ENCODE measurements at regions not wholly inside any gene's neighbourhood (a gene's known extent, or its start where the extent isn't known, plus 50 kb on each side); places are given as distances from the start of the nearest gene placed in this dataset.
"Not testable (repeated sequence)": the region's sequence is repeated elsewhere in the genome, so short reads cannot be mapped to it uniquely, and the experiment has no call there.

DNA sequence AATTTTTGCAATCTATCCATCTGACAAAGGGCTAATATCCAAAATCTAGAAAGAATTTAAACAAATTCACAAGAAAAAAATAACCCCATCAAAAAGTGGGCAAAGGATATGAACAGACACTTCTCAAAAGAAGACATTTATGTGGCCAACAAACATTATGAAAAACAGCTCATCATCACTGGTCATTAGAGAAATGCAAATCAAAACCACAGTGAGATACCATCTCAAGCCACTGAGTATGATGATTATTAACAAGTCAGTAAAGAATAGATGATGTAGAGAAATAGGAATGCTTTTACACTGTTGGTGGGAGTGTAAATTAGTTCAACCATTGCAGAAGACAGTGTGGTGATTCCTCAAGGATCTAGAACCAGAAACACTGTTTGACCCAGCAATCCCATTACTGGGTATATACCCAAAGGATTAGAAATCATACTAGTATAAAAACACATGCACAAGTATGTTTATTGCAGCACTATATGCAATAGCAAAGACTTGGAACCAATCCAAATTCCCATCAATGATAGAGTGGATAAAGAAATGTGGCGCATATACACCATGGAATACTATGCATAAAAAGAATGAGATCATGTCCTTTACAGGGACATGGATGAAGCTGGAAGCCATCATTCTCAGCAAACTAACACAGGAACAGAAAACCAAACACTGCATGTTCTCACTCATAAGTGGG lies 96.1 kb downstream of the POSTN start:
- TF ChIP-seq, protein P1, sequence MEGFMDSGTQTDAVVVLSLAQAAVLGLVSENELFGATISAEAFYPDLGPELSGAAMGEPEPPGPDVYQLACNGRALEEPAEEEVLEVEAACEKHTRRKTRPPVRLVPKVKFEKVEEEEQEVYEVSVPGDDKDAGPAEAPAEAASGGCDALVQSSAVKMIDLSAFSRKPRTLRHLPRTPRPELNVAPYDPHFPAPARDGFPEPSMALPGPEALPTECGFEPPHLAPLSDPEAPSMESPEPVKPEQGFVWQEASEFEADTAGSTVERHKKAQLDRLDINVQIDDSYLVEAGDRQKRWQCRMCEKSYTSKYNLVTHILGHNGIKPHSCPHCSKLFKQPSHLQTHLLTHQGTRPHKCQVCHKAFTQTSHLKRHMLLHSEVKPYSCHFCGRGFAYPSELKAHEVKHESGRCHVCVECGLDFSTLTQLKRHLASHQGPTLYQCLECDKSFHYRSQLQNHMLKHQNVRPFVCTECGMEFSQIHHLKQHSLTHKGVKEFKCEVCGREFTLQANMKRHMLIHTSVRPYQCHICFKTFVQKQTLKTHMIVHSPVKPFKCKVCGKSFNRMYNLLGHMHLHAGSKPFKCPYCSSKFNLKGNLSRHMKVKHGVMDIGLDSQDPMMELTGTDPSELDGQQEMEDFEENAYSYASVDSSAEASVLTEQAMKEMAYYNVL (CRISPR knock-in tag; IDR thresholded peaks at IDR 0.05; ENCODE audit: borderline replicate concordance), result not testable (repeated sequence)
- TF ChIP-seq, protein P2, sequence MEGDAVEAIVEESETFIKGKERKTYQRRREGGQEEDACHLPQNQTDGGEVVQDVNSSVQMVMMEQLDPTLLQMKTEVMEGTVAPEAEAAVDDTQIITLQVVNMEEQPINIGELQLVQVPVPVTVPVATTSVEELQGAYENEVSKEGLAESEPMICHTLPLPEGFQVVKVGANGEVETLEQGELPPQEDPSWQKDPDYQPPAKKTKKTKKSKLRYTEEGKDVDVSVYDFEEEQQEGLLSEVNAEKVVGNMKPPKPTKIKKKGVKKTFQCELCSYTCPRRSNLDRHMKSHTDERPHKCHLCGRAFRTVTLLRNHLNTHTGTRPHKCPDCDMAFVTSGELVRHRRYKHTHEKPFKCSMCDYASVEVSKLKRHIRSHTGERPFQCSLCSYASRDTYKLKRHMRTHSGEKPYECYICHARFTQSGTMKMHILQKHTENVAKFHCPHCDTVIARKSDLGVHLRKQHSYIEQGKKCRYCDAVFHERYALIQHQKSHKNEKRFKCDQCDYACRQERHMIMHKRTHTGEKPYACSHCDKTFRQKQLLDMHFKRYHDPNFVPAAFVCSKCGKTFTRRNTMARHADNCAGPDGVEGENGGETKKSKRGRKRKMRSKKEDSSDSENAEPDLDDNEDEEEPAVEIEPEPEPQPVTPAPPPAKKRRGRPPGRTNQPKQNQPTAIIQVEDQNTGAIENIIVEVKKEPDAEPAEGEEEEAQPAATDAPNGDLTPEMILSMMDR (CRISPR knock-in tag; IDR thresholded peaks at IDR 0.05), result not testable (repeated sequence)
- not testable (repeated sequence) for TF ChIP-seq ZNF432 (CRISPR knock-in tag; IDR thresholded peaks at IDR 0.05; ENCODE audit: borderline replicate concordance); CHD2 (IDR thresholded peaks at IDR 0.05; ENCODE audit: low read depth, low read length)

All from HepG2 (cell line).